Right lobe of liver (tissue), 4 donors: ENCODE measurements at regions not wholly inside any gene's neighbourhood (a gene's known extent, or its start where the extent isn't known, plus 50 kb on each side); places are given as distances from the start of the nearest gene placed in this dataset.

ENCODE experiments used
- CTCF ChIP-seq, 4 donors: fragments of 200-600 bp in 3 of 4; fragments of 450-650 bp in 1 of 4; IDR thresholded peaks; one replicate each; pipeline versions ENCODE4 v1.5.1 to v1.8.0; 2016 to 2022; ENCODE audit warnings: antibody characterized with exemption in 4 of 4, mild to moderate bottlenecking in 2 of 4
- POLR2A ChIP-seq: fragments of 450-650 bp; IDR thresholded peaks from one replicate; pipeline ENCODE4 v1.6.1; 2017; ENCODE audit warnings: antibody characterized with exemption, mild to moderate bottlenecking
- donor health status: DM: no; HTN: no; CAD: no.
- donor health status: DM: no; HTN: no; CAD: no.
- donor health status: DM: no; HTN: yes; CAD: no.

GRCh38 chr10:43846968-43847367, 198.3 kb upstream of the ZNF32 start:
- no peak for TF ChIP-seq CTCF (IDR thresholded peaks at IDR 0.05)
- TF ChIP-seq POLR2A: no peak
